H9 (cell line): ENCODE measurements at regions not wholly inside any gene's neighbourhood (a gene's known extent, or its start where the extent isn't known, plus 50 kb on each side); places are given as distances from the start of the nearest gene placed in this dataset.

Source experiments
- DNase-seq: peaks from one replicate; pipeline ENCODE4 v3.0.0-alpha.2; 2017
- H2AFZ ChIP-seq: one replicate; pipeline ENCODE4 v1.6.1; 2013; ENCODE audit warnings: mild to moderate bottlenecking, low read length, control low read depth, moderate library complexity
- H2AK5ac ChIP-seq: 2 replicates; pipeline ENCODE4 v1.6.1; 2013; ENCODE audit warnings: low read length, control low read depth, mixed read lengths; ENCODE audit not compliant: insufficient read length
- H2BK120ac ChIP-seq: one replicate; pipeline ENCODE4 v1.6.1; 2013; ENCODE audit warnings: low read depth, mild to moderate bottlenecking, low read length, control low read depth, inconsistent platforms; ENCODE audit not compliant: poor library complexity, severe bottlenecking
- H2BK12ac ChIP-seq: 2 replicates; pipeline ENCODE4 v1.6.1; 2013; ENCODE audit warnings: low read length, control low read depth, mixed read lengths, low read depth; ENCODE audit not compliant: insufficient read length
- H2BK15ac ChIP-seq: 2 replicates; pipeline ENCODE4 v1.6.1; 2013; ENCODE audit warnings: low read depth, low read length, control low read depth
- H2BK20ac ChIP-seq: one replicate; pipeline ENCODE4 v1.6.1; 2013; ENCODE audit warnings: low read depth, mild to moderate bottlenecking, low read length, control low read depth, inconsistent platforms; ENCODE audit not compliant: poor library complexity, severe bottlenecking
- H2BK5ac ChIP-seq: 2 replicates; pipeline ENCODE4 v1.6.1; 2013; ENCODE audit warnings: low read length, control low read depth, mixed read lengths; ENCODE audit not compliant: insufficient read length
- H3K14ac ChIP-seq: 2 replicates; pipeline ENCODE4 v1.6.1; 2013; ENCODE audit warnings: low read length, control low read depth; ENCODE audit not compliant: insufficient read depth
- H3K18ac ChIP-seq: 2 replicates; pipeline ENCODE4 v1.6.1; 2013; ENCODE audit warnings: low read depth, mild to moderate bottlenecking, mixed read lengths, low read length, control low read depth; ENCODE audit not compliant: insufficient read length
- H3K23ac ChIP-seq: 2 replicates; pipeline ENCODE4 v1.6.1; 2013; ENCODE audit warnings: low read length, control low read depth, mixed read lengths, low read depth; ENCODE audit not compliant: insufficient read length
- H3K23me2 ChIP-seq: 2 replicates; pipeline ENCODE4 v1.6.1; 2013; ENCODE audit warnings: low read depth, mild to moderate bottlenecking, mixed read lengths, low read length, control low read depth; ENCODE audit not compliant: insufficient read length, poor library complexity, severe bottlenecking
- H3K27ac ChIP-seq: 2 replicates; pipeline ENCODE4 v1.5.1; 2013; ENCODE audit warnings: low read length, control low read depth, mixed read lengths, low read depth; ENCODE audit not compliant: insufficient read length
- H3K27me3 ChIP-seq: 2 replicates; pipeline ENCODE4 v1.6.1; 2013; ENCODE audit warnings: low read length, control low read depth, inconsistent platforms; ENCODE audit not compliant: insufficient read depth
- H3K4ac ChIP-seq: 2 replicates; pipeline ENCODE4 v1.6.1; 2013; ENCODE audit warnings: low read depth, mild to moderate bottlenecking, control low read depth, inconsistent platforms, low read length, moderate library complexity
- H3K4me1 ChIP-seq: 2 replicates; pipeline ENCODE4 v1.6.1; 2013; ENCODE audit warnings: low read length, control low read depth, inconsistent platforms; ENCODE audit not compliant: insufficient read depth
- H3K4me2 ChIP-seq: 2 replicates; pipeline ENCODE4 v1.6.1; 2013; ENCODE audit warnings: low read length, control low read depth, mixed read lengths; ENCODE audit not compliant: insufficient read length, insufficient read depth
- H3K56ac ChIP-seq: 2 replicates; pipeline ENCODE4 v1.6.1; 2013; ENCODE audit warnings: low read depth, mild to moderate bottlenecking, mixed read lengths, low read length, control low read depth; ENCODE audit not compliant: insufficient read length
- H3K79me1 ChIP-seq: 2 replicates; pipeline ENCODE4 v1.6.1; 2013; ENCODE audit warnings: low read depth, mild to moderate bottlenecking, moderate library complexity, low read length, control low read depth, inconsistent platforms; ENCODE audit not compliant: insufficient read depth, poor library complexity, severe bottlenecking
- H3K79me2 ChIP-seq: 2 replicates; pipeline ENCODE4 v1.6.1; 2013; ENCODE audit warnings: low read length, control low read depth, inconsistent platforms; ENCODE audit not compliant: insufficient read depth
- H3K9ac ChIP-seq: 2 replicates; pipeline ENCODE4 v1.6.1; 2013; ENCODE audit warnings: low read length, control low read depth, mixed read lengths; ENCODE audit not compliant: insufficient read length; ENCODE audit errors: extremely low read depth
- H3K9me3 ChIP-seq: one replicate; pipeline ENCODE4 v1.6.1; 2013; ENCODE audit warnings: low read depth, low read length, inconsistent platforms; ENCODE audit not compliant: control insufficient read depth
- H3T11ph ChIP-seq: one replicate; pipeline ENCODE4 v1.6.1; 2013; ENCODE audit warnings: mild to moderate bottlenecking, low read length, control low read depth, inconsistent platforms
- H4K20me1 ChIP-seq: one replicate; pipeline ENCODE4 v1.6.1; 2013; ENCODE audit not compliant: control insufficient read depth, insufficient read length, insufficient read depth
- H4K5ac ChIP-seq: 2 replicates; pipeline ENCODE4 v1.6.1; 2013; ENCODE audit warnings: low read depth, mild to moderate bottlenecking, mixed read lengths, low read length, control low read depth; ENCODE audit not compliant: insufficient read length
- H4K8ac ChIP-seq: replicated peaks from 2 replicates; pipeline ENCODE4 v1.6.1; 2013; ENCODE audit warnings: low read length, control low read depth, mixed read lengths, low read depth; ENCODE audit not compliant: insufficient read length
- H4K91ac ChIP-seq: 2 replicates; pipeline ENCODE4 v1.6.1; 2013; ENCODE audit warnings: low read depth, mild to moderate bottlenecking, moderate library complexity, mixed read lengths, low read length, control low read depth; ENCODE audit not compliant: insufficient read length
- H3K27ac Mint-ChIP-seq, 3 experiments: 2 replicates in 2 of 3; 3 replicates in 1 of 3; pipeline ENCODE4 v1.8.0; 2020 to 2021; ENCODE audit warnings: mixed read lengths in 3 of 3, mild to moderate bottlenecking in 1 of 3, moderate library complexity in 1 of 3
- H3K27me3 Mint-ChIP-seq: 2 replicates; pipeline ENCODE4 v1.8.0; 2021; ENCODE audit warnings: low read depth, mild to moderate bottlenecking, moderate library complexity, mixed read lengths
- H3K36me3 Mint-ChIP-seq, 3 experiments: 2 replicates in 2 of 3; 3 replicates in 1 of 3; pipeline ENCODE4 v1.8.0; 2020 to 2021; ENCODE audit warnings: low read depth in 3 of 3, mixed read lengths in 3 of 3; ENCODE audit not compliant: insufficient read depth in 1 of 3
- H3K4me1 Mint-ChIP-seq, 2 experiments: 2 replicates each; pipeline ENCODE4 v1.8.0; 2020; ENCODE audit warnings: mixed read lengths in 2 of 2
- H3K4me3 Mint-ChIP-seq, 2 experiments: 2 replicates in 1 of 2; 3 replicates in 1 of 2; pipeline ENCODE4 v1.8.0; 2020 to 2021; ENCODE audit warnings: mild to moderate bottlenecking in 2 of 2, mixed read lengths in 2 of 2, moderate library complexity in 1 of 2
- H3K9me3 Mint-ChIP-seq, 2 experiments: 2 replicates in 1 of 2; 3 replicates in 1 of 2; pipeline ENCODE4 v1.8.0; 2020; ENCODE audit warnings: mild to moderate bottlenecking in 2 of 2, mixed read lengths in 2 of 2, moderate library complexity in 1 of 2
- WGBS: extraction: QIAGEN DNeasy Blood & Tissue Kit; methylation state at CpG from one replicate; pipeline ENCODE4 v1.1.7; 2013; ENCODE audit warnings: missing lambda C conversion rate, low lambda C conversion rate, mixed read lengths; ENCODE audit not compliant: insufficient read length; ENCODE audit errors: extremely low coverage; 5-methylcytosine and 5-hydroxymethylcytosine counted together
- TF ChIP-seq, protein P1 (sequence below): fragments of 200-600 bp; sonication (generic); conservative IDR thresholded peaks from 3 replicates; pipeline ENCODE4 v1.8.0; 2021; ENCODE audit warnings: antibody characterized with exemption, mild to moderate bottlenecking

DNA sequence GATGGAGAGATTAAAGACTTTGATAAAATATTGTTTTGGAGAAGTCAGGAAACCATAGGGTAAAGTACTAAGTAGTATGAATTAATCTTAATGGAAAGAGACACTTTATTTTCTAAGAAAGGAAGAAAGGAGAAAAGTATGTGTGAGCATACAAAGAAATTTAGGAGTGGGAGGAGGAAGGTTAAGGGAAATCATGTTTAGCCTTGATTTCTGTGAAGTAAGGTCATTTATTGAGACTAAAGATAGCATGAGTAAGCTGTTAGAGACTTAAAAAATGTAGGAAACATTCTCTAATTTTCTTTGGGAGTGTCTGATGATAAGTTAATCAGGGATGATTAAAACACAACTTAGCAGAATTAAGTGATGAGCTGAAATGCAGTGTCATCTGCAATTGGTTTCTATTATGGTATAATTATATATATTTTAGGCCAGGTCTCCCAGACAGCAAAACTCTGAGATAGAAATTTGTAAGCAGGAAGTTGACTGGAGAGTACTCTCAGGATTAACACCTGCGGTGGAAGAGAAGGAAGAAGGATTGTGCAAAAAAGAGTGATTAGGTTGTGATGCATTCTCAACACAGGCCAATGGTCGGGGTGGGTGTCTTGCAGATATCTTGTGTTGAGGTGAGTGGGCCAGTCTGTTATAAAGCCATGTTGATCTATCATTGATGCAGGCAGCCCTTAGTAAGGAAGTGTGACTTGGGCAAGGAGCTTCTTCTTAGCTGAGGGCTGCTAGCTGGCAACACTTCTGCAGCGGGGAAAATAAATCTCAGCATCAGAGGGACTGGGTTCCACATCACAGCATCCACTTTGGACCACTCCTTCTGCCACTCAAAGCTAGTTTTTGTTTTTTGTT lies 256.2 kb downstream of the AEBP2 start:
- Histone ChIP-seq H3K9me3 (no peaks in the 10 kb centered on the region), H3K14ac (no peak overlapping the region), H3K4ac (no peak overlapping the region), H3K9ac (no peak overlapping the region), H4K91ac (no peak overlapping the region), H3K4me2 (no peak overlapping the region), H2BK12ac (no peak overlapping the region), H3K23ac (no peak overlapping the region), H2BK120ac (no peak overlapping the region), H2BK20ac (no peak overlapping the region), H2AFZ (no peak overlapping the region), H4K8ac (no peak overlapping the region), H2BK5ac (no peak overlapping the region), H3K27ac (no peak overlapping the region), H3T11ph (no peak overlapping the region), H3K79me2 (no peaks in the 10 kb centered on the region), H2AK5ac (no peak overlapping the region), H3K56ac (no peak overlapping the region), H3K79me1 (no peaks in the 10 kb centered on the region), H3K23me2 (no peaks in the 10 kb centered on the region), H3K4me1 (no peaks in the 10 kb centered on the region), H4K5ac (no peak overlapping the region), H3K18ac (no peak overlapping the region), H3K27me3 (no peaks in the 10 kb centered on the region), H2BK15ac (no peak overlapping the region), H4K20me1 (no peaks in the 10 kb centered on the region)
- no peak for DNase-seq
- H3K27ac Mint-ChIP-seq: peak overlapping the region in 1 of 3 experiments; percentile 70; a peak in 1 of 7 replicates
- no CpG with 5 or more reads among the region's 3 CpGs for WGBS
- no peak overlapping the region for H3K4me3 Mint-ChIP-seq
- H3K4me1 Mint-ChIP-seq: no peaks in the 10 kb centered on the region
- H3K36me3 Mint-ChIP-seq: peaks cover 0 to 3% (median 0%) of the 10 kb centered on the region in 3 experiments; a peak in 1 of 7 replicates
- TF ChIP-seq, protein P1, sequence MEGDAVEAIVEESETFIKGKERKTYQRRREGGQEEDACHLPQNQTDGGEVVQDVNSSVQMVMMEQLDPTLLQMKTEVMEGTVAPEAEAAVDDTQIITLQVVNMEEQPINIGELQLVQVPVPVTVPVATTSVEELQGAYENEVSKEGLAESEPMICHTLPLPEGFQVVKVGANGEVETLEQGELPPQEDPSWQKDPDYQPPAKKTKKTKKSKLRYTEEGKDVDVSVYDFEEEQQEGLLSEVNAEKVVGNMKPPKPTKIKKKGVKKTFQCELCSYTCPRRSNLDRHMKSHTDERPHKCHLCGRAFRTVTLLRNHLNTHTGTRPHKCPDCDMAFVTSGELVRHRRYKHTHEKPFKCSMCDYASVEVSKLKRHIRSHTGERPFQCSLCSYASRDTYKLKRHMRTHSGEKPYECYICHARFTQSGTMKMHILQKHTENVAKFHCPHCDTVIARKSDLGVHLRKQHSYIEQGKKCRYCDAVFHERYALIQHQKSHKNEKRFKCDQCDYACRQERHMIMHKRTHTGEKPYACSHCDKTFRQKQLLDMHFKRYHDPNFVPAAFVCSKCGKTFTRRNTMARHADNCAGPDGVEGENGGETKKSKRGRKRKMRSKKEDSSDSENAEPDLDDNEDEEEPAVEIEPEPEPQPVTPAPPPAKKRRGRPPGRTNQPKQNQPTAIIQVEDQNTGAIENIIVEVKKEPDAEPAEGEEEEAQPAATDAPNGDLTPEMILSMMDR: no peak
- H3K27me3 Mint-ChIP-seq: no peaks in the 10 kb centered on the region
- no peaks in the 10 kb centered on the region; a peak in 1 of 5 replicates for H3K9me3 Mint-ChIP-seq
